ENCODE measurements at regions not wholly inside any gene's neighbourhood (a gene's known extent, or its start where the extent isn't known, plus 50 kb on each side); places are given as distances from the start of the nearest gene placed in this dataset.

- Histone ChIP-seq H3K9me3 (ENCODE audit: control insufficient read depth, low read length) (no peaks in the 10 kb centered on the region), H3K9ac (ENCODE audit: extremely low read depth, low read length, poor library complexity, severe bottlenecking) (no peak overlapping the region)
- H3K4me3 Mint-ChIP-seq, result no peak overlapping the region
These were observed 251.8 kb upstream of the SUCLG2 start for GRCh38 chr3:67906261-67906660.

GRCh38 chr3:67901681-67902080, 247.3 kb upstream of the SUCLG2 start:
- no peaks in the 10 kb centered on the region for H3K4me1 Mint-ChIP-seq
- WGBS, 2 experiments (ENCODE audit: insufficient coverage in 1 of 2, insufficient read length in 1 of 2), result no CpG with 5 or more reads among the region's 1 CpG

More at GRCh38 chr3:67906261-67906660, 251.8 kb upstream of the SUCLG2 start:
- Mint-ChIP-seq H3K9me3 (peaks cover 3% of the 10 kb centered on the region), H3K36me3 (ENCODE audit: low read depth) (no peaks in the 10 kb centered on the region), H3K27me3 (ENCODE audit: insufficient read depth) (no peaks in the 10 kb centered on the region), H3K27ac (no peak overlapping the region), H3K4me1 (no peaks in the 10 kb centered on the region)
- H3K36me3 ChIP-seq (ENCODE audit: control insufficient read depth, insufficient read depth, low read length), result no peaks in the 10 kb centered on the region
- H3K27me3 ChIP-seq (ENCODE audit: control insufficient read depth, insufficient read depth, low read length, poor library complexity, severe bottlenecking), result no peaks in the 10 kb centered on the region
- no peak for TF ChIP-seq CTCF (conservative IDR thresholded peaks at IDR 0.05)
- WGBS, 2 experiments (ENCODE audit: insufficient coverage in 1 of 2, insufficient read length in 1 of 2), result 95 to 100% methylated on average over 2 to 4 of the region's 4 CpGs
- no peak overlapping the region for H3K27ac ChIP-seq (ENCODE audit: low read depth, low read length)
- no peak for DNase-seq
- H3K4me1 ChIP-seq (ENCODE audit: control insufficient read depth, insufficient read depth, low read length), result no peaks in the 10 kb centered on the region
- H3K4me3 ChIP-seq (ENCODE audit: low read length), result no peak overlapping the region

DNA sequence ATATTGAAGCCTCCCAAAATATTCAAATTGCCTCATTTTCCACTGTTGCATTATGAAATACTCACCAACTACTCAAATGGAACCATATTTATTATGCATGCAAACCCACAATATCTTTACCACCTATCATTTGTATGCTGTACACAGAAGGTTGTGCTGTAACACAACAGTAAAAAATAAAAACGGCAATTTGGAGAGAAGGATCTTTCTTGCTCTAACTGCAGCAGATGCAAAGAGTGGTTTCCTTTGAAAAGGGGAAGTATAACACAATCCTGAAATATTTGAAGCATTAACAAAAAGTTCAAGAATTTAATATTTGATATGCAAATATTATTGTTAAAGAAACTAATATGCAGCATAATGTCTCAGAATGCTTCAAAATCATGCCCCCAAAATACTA, 244.5 kb upstream of the SUCLG2 start:
- H3K4me3 ChIP-seq (ENCODE audit: low read length), result no peak overlapping the region
- no peak overlapping the region for H3K4me3 Mint-ChIP-seq
- 100% methylated on average over 1 of the region's 1 CpG; no CpG with 5 or more reads in 1 of the 2 experiments for WGBS, 2 experiments (ENCODE audit: insufficient coverage in 1 of 2, insufficient read length in 1 of 2)
- no peak overlapping the region for H3K9ac ChIP-seq (ENCODE audit: extremely low read depth, low read length, poor library complexity, severe bottlenecking)
- H3K27ac ChIP-seq (ENCODE audit: low read depth, low read length), result no peak overlapping the region
- no peaks in the 10 kb centered on the region for H3K36me3 ChIP-seq (ENCODE audit: control insufficient read depth, insufficient read depth, low read length)
- H3K9me3 ChIP-seq (ENCODE audit: control insufficient read depth, low read length), result no peaks in the 10 kb centered on the region
- TF ChIP-seq CTCF (conservative IDR thresholded peaks at IDR 0.05), result no peak
- H3K27ac Mint-ChIP-seq, result no peak overlapping the region
- no peaks in the 10 kb centered on the region for H3K4me1 Mint-ChIP-seq
- peaks cover 1% of the 10 kb centered on the region for H3K9me3 Mint-ChIP-seq
- H3K36me3 Mint-ChIP-seq (ENCODE audit: low read depth), result no peaks in the 10 kb centered on the region
- no peaks in the 10 kb centered on the region for H3K27me3 ChIP-seq (ENCODE audit: control insufficient read depth, insufficient read depth, low read length, poor library complexity, severe bottlenecking)
- no peaks in the 10 kb centered on the region for H3K4me1 ChIP-seq (ENCODE audit: control insufficient read depth, insufficient read depth, low read length)
- no peak for DNase-seq
- H3K27me3 Mint-ChIP-seq (ENCODE audit: insufficient read depth), result no peaks in the 10 kb centered on the region

More at GRCh38 chr3:67901681-67902080, 247.3 kb upstream of the SUCLG2 start:
- Histone ChIP-seq H3K27me3 (ENCODE audit: control insufficient read depth, insufficient read depth, low read length, poor library complexity, severe bottlenecking) (no peaks in the 10 kb centered on the region), H3K4me3 (ENCODE audit: low read length) (no peak overlapping the region), H3K36me3 (ENCODE audit: control insufficient read depth, insufficient read depth, low read length) (no peaks in the 10 kb centered on the region), H3K9me3 (ENCODE audit: control insufficient read depth, low read length) (no peaks in the 10 kb centered on the region), H3K9ac (ENCODE audit: extremely low read depth, low read length, poor library complexity, severe bottlenecking) (no peak overlapping the region), H3K27ac (ENCODE audit: low read depth, low read length) (no peak overlapping the region), H3K4me1 (ENCODE audit: control insufficient read depth, insufficient read depth, low read length) (no peaks in the 10 kb centered on the region)
- peak; percentile 68 for TF ChIP-seq CTCF (conservative IDR thresholded peaks at IDR 0.05)
- H3K27me3 Mint-ChIP-seq (ENCODE audit: insufficient read depth), result no peaks in the 10 kb centered on the region
- H3K4me3 Mint-ChIP-seq, result no peak overlapping the region
- no peak overlapping the region for H3K27ac Mint-ChIP-seq
- H3K36me3 Mint-ChIP-seq (ENCODE audit: low read depth), result no peaks in the 10 kb centered on the region
- no peak for DNase-seq
- peaks cover 3% of the 10 kb centered on the region for H3K9me3 Mint-ChIP-seq

All from endodermal cell (in vitro differentiated cells).